K562 (cell line): ENCODE measurements at regions not wholly inside any gene's neighbourhood (a gene's known extent, or its start where the extent isn't known, plus 50 kb on each side); places are given as distances from the start of the nearest gene placed in this dataset.

ENCODE experiments used
- LEF1 ChIP-seq: fragments of 450-650 bp; IDR thresholded peaks from 2 replicates; pipeline ENCODE4 v1.6.1; 2016; ENCODE audit warnings: mild to moderate bottlenecking
- NCOA6 ChIP-seq: fragments of 450-650 bp; IDR thresholded peaks from 2 replicates; pipeline ENCODE4 v1.6.1; 2017; ENCODE audit warnings: mild to moderate bottlenecking
- NCOR1 ChIP-seq: fragments of 450-650 bp; IDR thresholded peaks from 2 replicates; pipeline ENCODE4 v1.6.1; 2016; ENCODE audit warnings: mild to moderate bottlenecking, moderate library complexity
- PPARD ChIP-seq: fragments of 250-450 bp; sonication (Bioruptor Pico); IDR thresholded peaks from 2 replicates; pipeline ENCODE4 v1.8.0; 2022; ENCODE audit warnings: inconsistent platforms, mild to moderate bottlenecking, moderate library complexity
- SIN3B ChIP-seq: fragments of 450-650 bp; IDR thresholded peaks from 2 replicates; pipeline ENCODE4 v1.6.1; 2017; ENCODE audit warnings: low read depth, mild to moderate bottlenecking, moderate library complexity
- SMARCB1 ChIP-seq: IDR thresholded peaks from 2 replicates; pipeline ENCODE4 v1.6.1; 2011; ENCODE audit warnings: improper control_type of control experiment, low read depth; ENCODE audit not compliant: insufficient read length
- SRSF3 ChIP-seq: fragments of 200-400 bp; formaldehyde crosslinking; IDR thresholded peaks from 2 replicates; pipeline ENCODE4 v1.6.1; 2016; ENCODE audit warnings: mild to moderate bottlenecking, low read length, moderate library complexity; ENCODE audit not compliant: insufficient read depth
- ZBTB11 ChIP-seq, 3 experiments: fragments of 200-800 bp in 1 of 3; fragments of 250-450 bp in 1 of 3; fragments of 450-650 bp in 1 of 3; sonication (Bioruptor Pico) in 1 of 3; sonication (Bioruptor generic) in 1 of 3; formaldehyde crosslinking in 1 of 3; IDR thresholded peaks; 2 replicates each; pipeline versions ENCODE4 v1.6.1 to v1.8.0; 2016 to 2022; ENCODE audit warnings: mild to moderate bottlenecking in 2 of 3, missing genetic modification characterization in 2 of 3, missing compliant biosample characterization in 1 of 3, moderate library complexity in 1 of 3
- ZNF165 ChIP-seq: fragments of 250-450 bp; sonication (Bioruptor Pico); IDR thresholded peaks from 2 replicates; pipeline ENCODE4 v1.4.0; 2020; ENCODE audit warnings: borderline replicate concordance
- ZNF174 ChIP-seq: fragments of 250-450 bp; sonication (Bioruptor Pico); IDR thresholded peaks from 2 replicates; pipeline ENCODE4 v1.4.0; 2020; ENCODE audit warnings: mild to moderate bottlenecking
- ZNF224 ChIP-seq: sonication (generic); formaldehyde crosslinking; IDR thresholded peaks from 2 replicates; pipeline ENCODE4 v1.8.0; 2022; ENCODE audit warnings: mild to moderate bottlenecking, missing genetic modification reagents
- TF ChIP-seq, protein P1 (sequence below): fragments of 250-450 bp; sonication (Bioruptor Pico); IDR thresholded peaks from 2 replicates; pipeline ENCODE4 v1.9.0; 2021; ENCODE audit warnings: mild to moderate bottlenecking, inconsistent platforms
- TF ChIP-seq, protein P2 (sequence below), 2 experiments: fragments of 450-650 bp; IDR thresholded peaks; 2 replicates each; pipeline ENCODE4 v1.6.1; 2016; ENCODE audit warnings: mild to moderate bottlenecking in 2 of 2, borderline replicate concordance in 1 of 2, low read depth in 1 of 2, moderate library complexity in 1 of 2

DNA sequence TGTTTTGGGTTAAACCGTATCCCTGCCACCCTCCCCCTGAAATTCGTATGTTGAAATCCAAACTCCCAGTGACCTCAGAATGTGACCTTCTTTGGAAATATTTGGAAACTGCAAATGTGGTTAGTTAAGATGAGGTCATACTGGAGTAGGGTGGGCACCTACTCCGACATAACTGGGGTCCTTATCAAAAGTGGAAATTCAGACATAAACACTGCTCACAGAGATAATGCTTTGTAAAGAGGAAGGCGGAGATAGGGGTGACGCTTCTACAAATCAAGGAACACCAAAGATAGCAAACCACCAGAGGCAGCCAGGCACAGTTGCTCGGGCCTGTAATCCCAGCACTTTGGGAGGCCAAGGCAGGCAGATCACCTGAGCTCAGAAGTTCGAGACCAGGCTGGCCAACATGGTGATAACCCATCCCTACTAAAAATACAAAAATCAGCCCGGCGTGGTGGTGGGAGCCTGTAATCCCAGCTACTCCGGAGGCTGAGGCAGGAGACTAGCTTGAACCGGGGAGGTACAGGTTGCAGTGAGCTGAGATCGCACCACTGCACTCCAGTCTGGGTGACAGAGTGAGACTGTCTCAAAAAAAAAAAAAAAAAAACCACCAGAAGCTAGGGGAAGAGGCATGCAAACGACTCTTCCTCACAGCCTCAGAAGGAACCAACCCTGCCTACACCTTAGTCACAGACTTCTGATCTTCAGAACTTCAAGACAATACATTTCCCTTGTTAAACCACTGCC lies 51.1 kb upstream of the CHD2 start (continued):
- TF ChIP-seq LEF1, result no peak; the same call in 1 of the 2 replicates
- TF ChIP-seq ZNF224 (CRISPR knock-in tag), result no peak
- 0 out of 2 replicates have a peak, but pooled peaks have one; percentile 15 for TF ChIP-seq ZNF174 (CRISPR knock-in tag)
- no peak for TF ChIP-seq NCOA6
- TF ChIP-seq ZNF165 (CRISPR knock-in tag), result no peak
- 0 out of 6 replicates have a peak, but pooled peaks of 1 of the 3 experiments have one; percentile 61 for TF ChIP-seq ZBTB11 (CRISPR knock-in tag; IDR thresholded peaks at IDR 0.05)
- TF ChIP-seq, protein P1, sequence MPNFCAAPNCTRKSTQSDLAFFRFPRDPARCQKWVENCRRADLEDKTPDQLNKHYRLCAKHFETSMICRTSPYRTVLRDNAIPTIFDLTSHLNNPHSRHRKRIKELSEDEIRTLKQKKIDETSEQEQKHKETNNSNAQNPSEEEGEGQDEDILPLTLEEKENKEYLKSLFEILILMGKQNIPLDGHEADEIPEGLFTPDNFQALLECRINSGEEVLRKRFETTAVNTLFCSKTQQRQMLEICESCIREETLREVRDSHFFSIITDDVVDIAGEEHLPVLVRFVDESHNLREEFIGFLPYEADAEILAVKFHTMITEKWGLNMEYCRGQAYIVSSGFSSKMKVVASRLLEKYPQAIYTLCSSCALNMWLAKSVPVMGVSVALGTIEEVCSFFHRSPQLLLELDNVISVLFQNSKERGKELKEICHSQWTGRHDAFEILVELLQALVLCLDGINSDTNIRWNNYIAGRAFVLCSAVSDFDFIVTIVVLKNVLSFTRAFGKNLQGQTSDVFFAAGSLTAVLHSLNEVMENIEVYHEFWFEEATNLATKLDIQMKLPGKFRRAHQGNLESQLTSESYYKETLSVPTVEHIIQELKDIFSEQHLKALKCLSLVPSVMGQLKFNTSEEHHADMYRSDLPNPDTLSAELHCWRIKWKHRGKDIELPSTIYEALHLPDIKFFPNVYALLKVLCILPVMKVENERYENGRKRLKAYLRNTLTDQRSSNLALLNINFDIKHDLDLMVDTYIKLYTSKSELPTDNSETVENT (CRISPR knock-in tag), result no peak
- TF ChIP-seq NCOR1, result peak; percentile 85
- no peak for TF ChIP-seq SMARCB1
- no peak for TF ChIP-seq PPARD
- TF ChIP-seq, protein P2, sequence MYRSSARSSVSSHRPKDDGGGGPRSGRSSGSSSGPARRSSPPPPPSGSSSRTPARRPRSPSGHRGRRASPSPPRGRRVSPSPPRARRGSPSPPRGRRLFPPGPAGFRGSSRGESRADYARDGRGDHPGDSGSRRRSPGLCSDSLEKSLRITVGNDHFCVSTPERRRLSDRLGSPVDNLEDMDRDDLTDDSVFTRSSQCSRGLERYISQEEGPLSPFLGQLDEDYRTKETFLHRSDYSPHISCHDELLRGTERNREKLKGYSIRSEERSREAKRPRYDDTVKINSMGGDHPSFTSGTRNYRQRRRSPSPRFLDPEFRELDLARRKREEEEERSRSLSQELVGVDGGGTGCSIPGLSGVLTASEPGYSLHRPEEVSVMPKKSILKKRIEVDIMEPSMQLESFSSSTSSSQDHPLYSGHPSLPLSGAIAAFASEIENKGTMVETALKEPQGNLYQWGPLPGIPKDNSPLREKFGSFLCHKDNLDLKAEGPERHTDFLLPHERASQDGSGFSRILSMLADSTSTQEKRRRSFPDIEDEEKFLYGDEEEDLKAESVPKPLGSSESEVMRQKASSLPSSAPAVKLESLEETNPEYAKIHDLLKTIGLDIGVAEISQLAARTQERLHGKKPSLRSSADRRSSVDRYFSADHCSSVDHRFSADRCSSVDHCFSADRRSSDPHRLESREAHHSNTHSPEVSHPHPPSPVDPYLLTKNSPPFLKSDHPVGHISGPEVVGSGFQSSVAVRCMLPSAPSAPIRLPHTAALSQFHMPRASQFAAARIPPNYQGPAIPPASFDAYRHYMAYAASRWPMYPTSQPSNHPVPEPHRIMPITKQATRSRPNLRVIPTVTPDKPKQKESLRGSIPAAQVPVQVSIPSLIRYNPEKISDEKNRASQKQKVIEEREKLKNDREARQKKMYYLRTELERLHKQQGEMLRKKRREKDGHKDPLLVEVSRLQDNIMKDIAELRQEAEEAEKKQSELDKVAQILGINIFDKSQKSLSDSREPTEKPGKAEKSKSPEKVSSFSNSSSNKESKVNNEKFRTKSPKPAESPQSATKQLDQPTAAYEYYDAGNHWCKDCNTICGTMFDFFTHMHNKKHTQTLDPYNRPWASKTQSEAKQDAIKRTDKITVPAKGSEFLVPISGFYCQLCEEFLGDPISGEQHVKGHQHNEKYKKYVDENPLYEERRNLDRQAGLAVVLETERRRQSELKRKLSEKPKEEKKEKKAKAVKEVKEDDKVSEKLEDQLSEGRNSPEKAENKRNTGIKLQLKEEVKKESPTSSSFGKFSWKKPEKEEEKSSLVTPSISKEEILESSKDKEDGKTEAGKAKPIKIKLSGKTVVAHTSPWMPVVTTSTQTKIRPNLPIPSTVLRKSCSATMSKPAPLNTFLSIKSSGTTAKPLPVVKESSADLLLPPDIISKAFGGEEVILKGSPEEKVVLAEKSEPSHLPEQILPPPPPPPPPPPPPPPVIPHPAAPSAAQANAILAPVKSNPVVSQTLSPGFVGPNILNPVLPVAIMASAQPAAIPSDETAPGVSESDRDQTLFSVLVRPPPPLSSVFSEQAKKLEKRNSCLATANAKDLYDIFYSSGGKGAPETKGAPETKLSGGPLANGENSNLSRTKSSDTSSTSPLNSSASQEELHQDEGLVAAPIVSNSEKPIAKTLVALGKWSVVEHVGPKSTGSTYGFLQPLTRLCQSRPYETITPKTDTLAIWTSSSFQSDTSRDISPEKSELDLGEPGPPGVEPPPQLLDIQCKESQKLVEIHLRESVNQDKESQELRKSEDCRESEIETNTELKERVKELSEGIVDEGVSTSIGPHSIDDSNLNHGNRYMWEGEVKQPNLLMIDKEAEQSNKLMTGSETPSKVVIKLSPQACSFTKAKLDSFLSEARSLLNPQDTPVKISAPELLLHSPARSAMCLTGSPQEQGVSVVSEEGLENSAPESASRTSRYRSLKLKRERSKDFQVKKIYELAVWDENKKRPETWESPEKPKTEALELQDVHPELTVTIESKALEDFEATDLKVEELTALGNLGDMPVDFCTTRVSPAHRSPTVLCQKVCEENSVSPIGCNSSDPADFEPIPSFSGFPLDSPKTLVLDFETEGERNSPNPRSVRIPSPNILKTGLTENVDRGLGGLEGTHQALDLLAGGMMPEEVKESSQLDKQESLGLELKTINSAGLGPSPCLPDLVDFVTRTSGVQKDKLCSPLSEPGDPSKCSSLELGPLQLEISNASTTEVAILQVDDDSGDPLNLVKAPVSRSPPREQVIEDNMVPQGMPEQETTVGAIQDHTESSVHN (IDR thresholded peaks at IDR 0.05; ENCODE audit: borderline replicate concordance in 1 of 2, low read depth in 1 of 2), result 0 out of 4 replicates have a peak, but pooled peaks of 1 of the 2 experiments have one; percentile 33
- TF ChIP-seq SRSF3, result no peak
- TF ChIP-seq SIN3B, result no peak
